Glomerular visceral epithelial cell (primary cell): ENCODE measurements at regions not wholly inside any gene's neighbourhood (a gene's known extent, or its start where the extent isn't known, plus 50 kb on each side); places are given as distances from the start of the nearest gene placed in this dataset.

ENCODE experiments used
- DNase-seq: peaks from one replicate; pipeline ENCODE4 v3.0.0-alpha.2; 2016; ENCODE audit errors: extremely low spot score

DNA sequence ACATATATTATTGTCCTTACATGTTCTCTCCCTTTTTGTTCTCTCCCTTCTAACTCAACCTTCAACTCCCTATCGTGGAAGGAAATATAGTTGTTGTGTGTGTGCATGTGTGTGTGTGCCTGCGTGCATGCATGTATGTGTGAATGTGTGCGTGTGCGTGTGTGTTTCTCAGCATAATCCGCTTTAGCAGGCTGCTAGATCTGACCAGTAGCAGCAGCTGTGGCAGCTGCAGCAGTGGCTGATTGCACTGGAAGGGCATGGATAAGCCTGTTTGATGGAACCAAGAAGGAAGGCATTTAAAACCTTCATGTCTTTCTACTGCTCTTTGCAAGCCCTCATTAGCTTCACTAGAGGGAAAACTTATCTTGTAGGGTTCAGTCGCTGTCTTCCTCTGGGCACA, 65.6 kb upstream of the IRF2BP2 start:
- no peak for DNase-seq

GRCh38 chr1:234675006-234675405, 65.0 kb upstream of the IRF2BP2 start:
- no peak for DNase-seq

- DNase-seq: no peak
Measured at GRCh38 chr1:234674218-234674815, 64.3 kb upstream of the IRF2BP2 start.

GRCh38 chr1:234672349-234673135, 62.6 kb upstream of the IRF2BP2 start:
- DNase-seq: no peak

GRCh38 chr1:234670967-234671626, 61.1 kb upstream of the IRF2BP2 start:
- no peak for DNase-seq

GRCh38 chr1:234669499-234669898, 59.5 kb upstream of the IRF2BP2 start:
- no peak for DNase-seq

GRCh38 chr1:234668577-234668955, 58.6 kb upstream of the IRF2BP2 start:
- DNase-seq: no peak

DNA sequence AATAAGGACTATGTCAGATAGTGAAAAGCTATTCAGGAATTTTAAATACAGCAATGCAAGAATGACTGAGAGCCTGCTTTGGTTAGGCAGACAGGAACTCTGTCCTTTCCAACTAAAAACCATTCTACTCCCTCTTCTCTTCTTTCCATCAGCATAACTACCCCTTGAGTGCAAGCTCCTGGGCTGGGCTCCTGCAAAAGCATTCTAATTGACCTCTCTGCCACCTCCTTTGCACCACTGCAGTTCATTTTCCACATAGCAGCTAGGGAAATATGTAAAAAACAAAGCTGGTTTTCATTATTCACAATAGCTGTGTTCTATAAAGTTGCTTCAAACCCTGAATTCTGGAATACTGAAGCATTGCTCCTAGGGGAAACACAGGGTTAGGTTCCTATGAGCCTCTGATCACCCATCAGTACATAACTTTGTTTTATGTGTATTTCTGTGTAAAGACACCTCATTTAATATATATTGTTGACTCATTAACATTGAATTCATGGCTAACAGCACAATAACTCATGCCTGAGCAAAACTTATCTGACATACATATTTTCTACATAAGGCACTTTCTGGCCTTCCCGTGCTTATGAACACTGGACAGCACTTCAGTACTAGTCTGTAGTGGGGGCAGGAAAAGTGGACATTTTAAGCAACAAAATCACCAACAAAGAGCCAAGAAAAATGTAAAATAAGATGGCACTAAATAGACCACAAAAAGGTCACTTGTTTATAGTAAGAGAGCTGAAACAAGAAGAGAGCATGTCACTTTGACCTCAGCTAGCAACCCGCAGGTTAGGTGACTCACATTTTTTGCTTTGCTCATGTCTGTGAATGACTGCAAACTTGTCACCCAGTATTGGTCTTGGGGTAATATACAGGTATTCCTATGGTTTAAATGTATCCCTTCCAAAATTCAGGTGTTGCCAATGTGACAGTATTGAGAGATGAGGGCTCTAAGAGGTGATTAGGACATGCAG, 57.9 kb upstream of the IRF2BP2 start:
- no peak for DNase-seq

DNA sequence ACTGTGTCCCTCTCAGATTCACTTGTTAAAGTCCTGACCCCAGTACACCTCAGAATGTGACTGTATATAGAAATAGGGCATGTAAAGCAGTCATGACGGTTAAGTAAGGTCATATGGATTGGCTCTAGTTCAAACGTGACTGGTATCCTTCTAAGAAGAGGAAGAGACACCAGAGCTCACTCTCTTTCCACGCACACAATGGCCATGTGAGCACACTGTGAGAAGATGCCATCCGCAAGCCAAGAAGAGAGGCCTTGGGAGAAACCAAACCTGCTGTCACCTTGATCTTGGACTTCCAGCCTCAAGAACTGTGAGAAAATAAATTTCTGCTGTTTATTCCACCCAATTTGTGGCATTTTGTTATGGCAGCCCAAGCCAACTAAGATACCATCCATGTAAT, 56.8 kb upstream of the IRF2BP2 start:
- no peak for DNase-seq

DNA sequence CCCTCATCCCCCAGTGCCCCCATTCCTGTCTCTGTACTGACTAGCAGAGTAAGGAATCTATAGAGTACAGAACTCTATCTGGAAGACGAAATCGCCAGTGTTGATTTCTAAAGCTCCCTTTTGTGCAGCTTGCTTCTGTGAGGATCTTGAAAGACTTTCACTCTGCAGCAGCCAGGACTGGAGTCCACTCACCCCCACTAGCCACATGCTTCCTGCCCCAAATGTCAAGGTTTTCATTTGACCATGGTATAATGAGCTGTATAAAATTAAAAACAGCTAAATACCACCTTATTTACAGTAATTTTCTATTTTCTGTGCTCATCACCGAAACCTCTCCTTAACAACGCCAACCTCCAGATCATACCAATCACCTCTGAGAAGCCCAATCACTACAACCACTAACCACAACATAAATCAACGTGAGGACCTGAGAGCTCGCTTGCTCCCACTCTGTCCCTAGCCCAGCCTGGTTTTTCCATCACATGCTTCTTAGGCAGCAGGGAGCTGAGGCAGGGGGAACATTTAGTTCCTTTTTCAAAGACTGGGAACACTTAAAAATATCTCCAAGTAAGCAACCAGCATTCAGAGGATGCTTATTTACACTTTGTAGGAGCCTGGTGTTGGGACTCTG, 56.1 kb upstream of the IRF2BP2 start:
- DNase-seq: no peak

DNA sequence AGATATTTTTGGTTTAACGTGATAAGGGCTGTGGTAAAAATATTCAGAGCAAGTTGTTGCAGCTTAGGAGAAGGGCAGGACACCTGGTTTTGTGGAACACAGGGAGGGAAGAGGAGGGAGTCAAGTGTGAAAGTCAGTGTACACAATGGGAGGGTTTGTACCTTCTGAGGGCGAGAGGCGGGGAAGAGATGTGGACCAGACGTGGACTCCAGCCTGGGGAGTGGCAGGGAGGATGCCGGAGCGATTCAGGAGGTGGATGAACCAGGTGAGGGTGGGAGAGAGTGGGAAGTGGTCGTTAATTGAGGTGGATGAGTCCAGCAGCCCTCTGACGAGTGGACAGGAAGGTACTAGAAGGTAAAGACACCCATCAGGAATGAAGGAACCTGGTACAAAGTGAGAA, 52.2 kb upstream of the IRF2BP2 start:
- DNase-seq: no peak

GRCh38 chr1:234661317-234661928, 51.4 kb upstream of the IRF2BP2 start:
- no peak for DNase-seq

- DNase-seq: no peak
Measured at GRCh38 chr1:234660536-234661316, 50.7 kb upstream of the IRF2BP2 start.
